Epithelial cell of esophagus (primary cell): ENCODE measurements at regions not wholly inside any gene's neighbourhood (a gene's known extent, or its start where the extent isn't known, plus 50 kb on each side); places are given as distances from the start of the nearest gene placed in this dataset.

Experiments
- DNase-seq: peaks from one replicate; pipeline ENCODE4 v3.0.0; 2010; ENCODE audit warnings: low read depth
- H3K4me3 ChIP-seq: 2 replicates; pipeline ENCODE4 v1.5.1; 2011; ENCODE audit warnings: mild to moderate bottlenecking, low read length, control low read depth
- CTCF ChIP-seq: IDR thresholded peaks from 2 replicates; pipeline ENCODE4 v1.5.1; 2011; ENCODE audit warnings: low read depth, mild to moderate bottlenecking, low read length, control low read depth, inconsistent platforms; ENCODE audit not compliant: insufficient read depth; ENCODE audit errors: missing control alignments

DNA sequence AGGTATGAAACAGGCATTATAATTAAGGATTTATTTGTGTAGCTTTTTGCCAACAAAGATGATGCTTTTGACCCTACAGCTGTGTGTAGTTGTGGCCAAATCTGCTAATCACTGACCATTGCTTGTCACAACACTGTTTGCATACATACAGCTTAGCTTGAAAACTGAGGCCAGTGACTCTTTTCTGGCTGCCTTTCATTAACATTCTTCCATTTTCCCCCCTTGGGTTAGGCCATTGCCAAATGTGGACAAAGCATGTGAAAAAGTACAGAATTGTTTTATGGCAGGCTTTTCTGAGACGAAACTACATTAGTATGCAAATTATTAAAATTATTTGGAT is 263.3 kb downstream of the SLC16A7 start:
- no peak for TF ChIP-seq CTCF
- H3K4me3 ChIP-seq: no peak overlapping the region
- no peak for DNase-seq

GRCh38 chr12:59861635-59862034 is 265.8 kb downstream of the SLC16A7 start:
- DNase-seq: no peak
- H3K4me3 ChIP-seq: no peak overlapping the region

GRCh38 chr12:59867055-59867454 is 271.2 kb downstream of the SLC16A7 start:
- DNase-seq: no peak
- no peak overlapping the region for H3K4me3 ChIP-seq
- TF ChIP-seq CTCF: no peak

More at GRCh38 chr12:59861635-59862034, 265.8 kb downstream of the SLC16A7 start:
- TF ChIP-seq CTCF: no peak

GRCh38 chr12:59867689-59868088 is 271.9 kb downstream of the SLC16A7 start:
- DNase-seq: no peak
- no peak for TF ChIP-seq CTCF
- H3K4me3 ChIP-seq: no peak overlapping the region

DNA sequence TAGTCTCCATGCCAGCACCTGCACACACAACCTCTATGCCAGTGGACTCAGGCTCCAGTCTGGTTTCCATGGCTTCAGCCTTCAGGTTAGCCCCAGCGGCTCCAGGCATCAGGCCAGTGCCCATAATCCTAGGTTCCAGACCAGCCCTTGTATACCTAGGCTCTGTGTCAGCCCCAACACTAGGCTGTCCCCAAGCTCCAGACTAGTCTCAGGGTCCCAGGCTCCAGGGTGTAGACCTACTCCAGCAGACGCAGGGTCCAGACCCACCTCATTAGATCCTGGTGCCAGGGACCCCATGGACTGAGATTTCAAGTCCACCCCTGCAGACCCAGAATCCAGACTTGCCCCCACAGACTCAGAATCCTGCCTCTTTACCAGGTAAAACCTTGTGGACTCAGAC is 275.9 kb downstream of the SLC16A7 start:
- no peak overlapping the region for H3K4me3 ChIP-seq
- DNase-seq: no peak
- TF ChIP-seq CTCF: no peak

DNA sequence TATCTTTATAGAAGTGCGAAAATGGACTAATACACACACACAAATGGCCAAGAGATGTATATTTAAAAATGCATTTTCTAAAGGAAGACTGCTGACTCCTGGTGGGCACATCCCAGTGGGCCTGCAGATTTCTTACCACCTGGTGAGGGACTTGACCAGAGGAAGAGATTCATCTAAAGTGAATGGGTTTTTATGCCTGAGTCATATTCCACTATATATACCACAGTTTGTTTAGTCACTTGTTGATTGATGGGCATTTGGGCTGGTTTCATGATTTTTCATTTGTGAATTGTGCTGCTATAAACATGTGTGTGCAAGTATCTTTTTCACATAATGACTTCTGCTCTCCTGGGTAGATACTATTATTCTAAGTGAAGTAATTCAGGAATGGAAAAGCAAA is 277.3 kb downstream of the SLC16A7 start:
- no peak for TF ChIP-seq CTCF
- no peak overlapping the region for H3K4me3 ChIP-seq
- DNase-seq: peak; percentile 11

- TF ChIP-seq CTCF: no peak
- no peak for DNase-seq
- no peak overlapping the region for H3K4me3 ChIP-seq
Observed at GRCh38 chr12:59874781-59875180, 279.0 kb downstream of the SLC16A7 start.
